ENCODE measurements at regions not wholly inside any gene's neighbourhood (a gene's known extent, or its start where the extent isn't known, plus 50 kb on each side); places are given as distances from the start of the nearest gene placed in this dataset.

DNA sequence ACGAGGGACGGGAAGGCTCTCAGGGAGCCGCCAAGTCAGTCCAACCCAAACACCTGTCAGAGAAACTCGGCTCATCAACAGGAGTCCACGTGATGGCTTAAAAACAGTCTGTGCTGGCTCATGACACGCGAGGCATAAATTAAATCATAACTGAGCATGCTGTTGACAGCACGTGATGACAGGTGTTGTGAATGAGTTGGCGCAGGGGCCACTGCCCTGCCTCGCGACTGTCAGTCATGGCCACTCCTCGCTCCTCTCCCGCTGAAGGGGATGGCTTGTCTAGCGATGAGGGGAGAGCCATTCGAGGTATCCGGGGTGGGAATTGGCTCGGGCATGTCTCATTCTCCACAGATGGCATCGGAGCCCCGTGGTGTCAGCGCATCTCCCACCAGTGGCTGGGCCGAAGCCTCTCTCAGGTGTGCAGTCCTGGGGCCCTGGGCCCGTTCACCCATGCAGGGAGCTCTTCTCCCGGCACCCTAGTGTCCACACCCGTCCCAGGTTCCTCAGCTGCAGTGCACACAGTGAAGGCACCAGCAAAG is 313.3 kb downstream of the BMP7 start:
- Histone ChIP-seq H3K4me1 (ENCODE audit: control insufficient read depth, low read length) (no peaks in the 10 kb centered on the region), H3K36me3 (ENCODE audit: control insufficient read depth, low read length) (no peaks in the 10 kb centered on the region), H3K9me2 (replicated peaks; ENCODE audit: control insufficient read depth, low read length) (no peaks in the 10 kb centered on the region), H3K79me2 (ENCODE audit: control insufficient read depth, low read length) (no peaks in the 10 kb centered on the region), H3K27ac (ENCODE audit: low read depth, low read length) (no peak overlapping the region), H3K27me3 (ENCODE audit: control insufficient read depth, low read length) (no peaks in the 10 kb centered on the region), H3F3A (ENCODE audit: control insufficient read depth, insufficient read depth) (no peaks in the 10 kb centered on the region), H3K4me2 (ENCODE audit: low read length) (no peak overlapping the region), H3K4me3 (ENCODE audit: low read length) (no peak overlapping the region), H3K9me3 (ENCODE audit: control insufficient read depth, insufficient read depth, low read length) (no peaks in the 10 kb centered on the region), H4K20me1 (ENCODE audit: control insufficient read depth, insufficient read depth, low read depth, low read length) (no peaks in the 10 kb centered on the region)
- TF ChIP-seq EZH2phosphoT487 (IDR thresholded peaks at IDR 0.05; ENCODE audit: borderline replicate concordance, low read length) (no peak), CTCF (IDR thresholded peaks at IDR 0.05; ENCODE audit: low read depth, low read length, poor library complexity, severe bottlenecking) (no peak)

DNA sequence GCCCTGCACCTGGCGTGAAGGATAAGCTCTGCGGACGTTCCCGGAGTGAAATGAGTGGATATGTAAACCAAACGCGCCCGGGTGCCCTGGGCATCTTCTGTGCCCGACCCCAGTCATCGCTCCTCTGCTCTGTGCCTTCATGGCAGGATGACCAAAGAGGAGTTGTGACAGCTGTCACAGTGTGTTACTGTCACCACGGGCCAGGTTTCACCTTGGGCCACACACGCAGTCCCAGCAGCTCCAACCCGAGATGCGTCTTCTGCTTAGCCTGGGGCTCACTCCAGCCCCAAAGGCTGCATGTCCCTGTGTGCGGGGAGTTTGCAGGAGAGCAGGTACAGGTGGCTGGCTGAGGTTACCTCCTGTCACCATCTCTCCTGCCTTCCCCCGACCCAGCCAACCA is 311.6 kb downstream of the BMP7 start:
- no peak overlapping the region for H3K4me2 ChIP-seq (ENCODE audit: low read length)
- H3K9me2 ChIP-seq (replicated peaks; ENCODE audit: control insufficient read depth, low read length) = no peaks in the 10 kb centered on the region
- no peaks in the 10 kb centered on the region for H3K9me3 ChIP-seq (ENCODE audit: control insufficient read depth, insufficient read depth, low read length)
- H4K20me1 ChIP-seq (ENCODE audit: control insufficient read depth, insufficient read depth, low read depth, low read length) = no peaks in the 10 kb centered on the region
- H3F3A ChIP-seq (ENCODE audit: control insufficient read depth, insufficient read depth) = no peaks in the 10 kb centered on the region
- H3K4me3 ChIP-seq (ENCODE audit: low read length) = no peak overlapping the region
- H3K27ac ChIP-seq (ENCODE audit: low read depth, low read length) = no peak overlapping the region
- no peaks in the 10 kb centered on the region for H3K4me1 ChIP-seq (ENCODE audit: control insufficient read depth, low read length)
- no peaks in the 10 kb centered on the region for H3K36me3 ChIP-seq (ENCODE audit: control insufficient read depth, low read length)
- no peaks in the 10 kb centered on the region for H3K79me2 ChIP-seq (ENCODE audit: control insufficient read depth, low read length)
- no peak for TF ChIP-seq CTCF (IDR thresholded peaks at IDR 0.05; ENCODE audit: low read depth, low read length, poor library complexity, severe bottlenecking)
- TF ChIP-seq EZH2phosphoT487 (IDR thresholded peaks at IDR 0.05; ENCODE audit: borderline replicate concordance, low read length) = no peak
- H3K27me3 ChIP-seq (ENCODE audit: control insufficient read depth, low read length) = no peaks in the 10 kb centered on the region

GRCh38 chr20:56955680-56956079 is 310.8 kb downstream of the BMP7 start:
- H3K27me3 ChIP-seq (ENCODE audit: control insufficient read depth, low read length) = no peaks in the 10 kb centered on the region
- no peaks in the 10 kb centered on the region for H3K9me3 ChIP-seq (ENCODE audit: control insufficient read depth, insufficient read depth, low read length)
- no peaks in the 10 kb centered on the region for H3K36me3 ChIP-seq (ENCODE audit: control insufficient read depth, low read length)
- no peak overlapping the region for H3K27ac ChIP-seq (ENCODE audit: low read depth, low read length)
- no peaks in the 10 kb centered on the region for H4K20me1 ChIP-seq (ENCODE audit: control insufficient read depth, insufficient read depth, low read depth, low read length)
- H3K9me2 ChIP-seq (replicated peaks; ENCODE audit: control insufficient read depth, low read length) = no peaks in the 10 kb centered on the region
- H3K4me1 ChIP-seq (ENCODE audit: control insufficient read depth, low read length) = no peaks in the 10 kb centered on the region
- no peaks in the 10 kb centered on the region for H3K79me2 ChIP-seq (ENCODE audit: control insufficient read depth, low read length)
- no peak for TF ChIP-seq CTCF (IDR thresholded peaks at IDR 0.05; ENCODE audit: low read depth, low read length, poor library complexity, severe bottlenecking)
- TF ChIP-seq EZH2phosphoT487 (IDR thresholded peaks at IDR 0.05; ENCODE audit: borderline replicate concordance, low read length) = no peak
- H3K4me2 ChIP-seq (ENCODE audit: low read length) = no peak overlapping the region
- H3K4me3 ChIP-seq (ENCODE audit: low read length) = no peak overlapping the region
- H3F3A ChIP-seq (ENCODE audit: control insufficient read depth, insufficient read depth) = no peaks in the 10 kb centered on the region
